Hepatocyte (in vitro differentiated cells): ENCODE measurements at regions not wholly inside any gene's neighbourhood (a gene's known extent, or its start where the extent isn't known, plus 50 kb on each side); places are given as distances from the start of the nearest gene placed in this dataset.

Source experiments
- CTCF ChIP-seq: fragments of 200-600 bp; sonication (generic); IDR thresholded peaks from 2 replicates; pipeline ENCODE4 v1.5.1; 2016; ENCODE audit warnings: antibody characterized with exemption, mild to moderate bottlenecking; ENCODE audit not compliant: poor library complexity
- EZH2 ChIP-seq: fragments of 200-600 bp; sonication (generic); IDR thresholded peaks from 2 replicates; pipeline ENCODE4 v1.6.1; 2016; ENCODE audit warnings: antibody characterized with exemption, mild to moderate bottlenecking, borderline replicate concordance

- no peak for TF ChIP-seq EZH2
- TF ChIP-seq CTCF, result no peak
Measured at GRCh38 chr2:4356109-4356508, 652.7 kb downstream of the DCDC2C start.
